HL-60 (cell line): ENCODE measurements at regions not wholly inside any gene's neighbourhood (a gene's known extent, or its start where the extent isn't known, plus 50 kb on each side); places are given as distances from the start of the nearest gene placed in this dataset.

Experiments
- DNase-seq, 2 experiments: peaks; one replicate each; pipeline ENCODE4 v3.0.0-alpha.2; 2010 to 2020; ENCODE audit warnings: low read depth in 1 of 2, low spot score in 1 of 2
- H3K27ac ChIP-seq: fragments of 250-450 bp; sonication (Bioruptor Pico); replicated peaks from 2 replicates; pipeline ENCODE4 v1.5.1; 2020; ENCODE audit warnings: mild to moderate bottlenecking, moderate library complexity
- H3K27me3 ChIP-seq: fragments of 250-450 bp; sonication (Bioruptor Pico); 2 replicates; pipeline ENCODE4 v1.5.1; 2021; ENCODE audit warnings: mild to moderate bottlenecking, moderate library complexity; ENCODE audit not compliant: insufficient read depth, poor library complexity, severe bottlenecking
- H3K4me3 ChIP-seq: replicated peaks from 2 replicates; pipeline ENCODE4 v1.5.1; 2011; ENCODE audit warnings: mild to moderate bottlenecking, control low read depth, low read length; ENCODE audit not compliant: insufficient read depth
- CTCF ChIP-seq: IDR thresholded peaks from one replicate; pipeline ENCODE4 v1.5.1; 2011; ENCODE audit warnings: low read length, control low read depth, inconsistent platforms; ENCODE audit not compliant: insufficient read depth
- GABPA ChIP-seq: IDR thresholded peaks from 2 replicates; pipeline ENCODE4 v1.6.1; 2012; ENCODE audit warnings: low read depth
- POLR2AphosphoS5 ChIP-seq: IDR thresholded peaks from 2 replicates; pipeline ENCODE4 v1.6.1; 2012; ENCODE audit warnings: low read depth
- REST ChIP-seq: IDR thresholded peaks from 2 replicates; pipeline ENCODE4 v1.6.1; 2012; ENCODE audit warnings: low read depth; ENCODE audit not compliant: insufficient replicate concordance
- SPI1 ChIP-seq: IDR thresholded peaks from 2 replicates; pipeline ENCODE4 v1.6.1; 2012; ENCODE audit warnings: low read depth, mild to moderate bottlenecking, borderline replicate concordance

- Histone ChIP-seq H3K27ac (peak overlapping the region; percentile 76), H3K4me3 (no peak overlapping the region; the same call in 1 of the 2 replicates), H3K27me3 (no peaks in the 10 kb centered on the region)
- TF ChIP-seq CTCF (no peak), REST (peak; percentile 65), POLR2AphosphoS5 (peak; percentile 54; the same call in 1 of the 2 replicates), GABPA (no peak), SPI1 (peak; percentile 97)
- peak; percentile 66 to 81 for DNase-seq
Measured at GRCh38 chr13:33728271-33729037, 89.5 kb upstream of the RFC3 start.

- Histone ChIP-seq H3K27ac (peak overlapping the region; percentile 76), H3K27me3 (no peaks in the 10 kb centered on the region), H3K4me3 (no peak overlapping the region)
- DNase-seq, result peak in 1 of 2 experiments; percentile 84
- TF ChIP-seq CTCF (no peak), GABPA (no peak), SPI1 (peak; percentile 67; the same call in 1 of the 2 replicates), POLR2AphosphoS5 (peak; percentile 36; the same call in 1 of the 2 replicates), REST (no peak)
Measured at GRCh38 chr13:33730147-33730546, 87.8 kb upstream of the RFC3 start.

- H3K27me3 ChIP-seq, result no peaks in the 10 kb centered on the region
Measured at GRCh38 chr13:33730619-33731018, 87.3 kb upstream of the RFC3 start.

More at GRCh38 chr13:33730619-33731018, 87.3 kb upstream of the RFC3 start:
- TF ChIP-seq CTCF, result no peak
- no peak for TF ChIP-seq SPI1
- TF ChIP-seq POLR2AphosphoS5, result no peak
- no peak for TF ChIP-seq REST
- no peak for TF ChIP-seq GABPA
- H3K27ac ChIP-seq, result peak overlapping the region; percentile 76
- H3K4me3 ChIP-seq, result no peak overlapping the region
- DNase-seq, result peak in 1 of 2 experiments; percentile 27
